ENCODE measurements at regions not wholly inside any gene's neighbourhood (a gene's known extent, or its start where the extent isn't known, plus 50 kb on each side); places are given as distances from the start of the nearest gene placed in this dataset.

DNA sequence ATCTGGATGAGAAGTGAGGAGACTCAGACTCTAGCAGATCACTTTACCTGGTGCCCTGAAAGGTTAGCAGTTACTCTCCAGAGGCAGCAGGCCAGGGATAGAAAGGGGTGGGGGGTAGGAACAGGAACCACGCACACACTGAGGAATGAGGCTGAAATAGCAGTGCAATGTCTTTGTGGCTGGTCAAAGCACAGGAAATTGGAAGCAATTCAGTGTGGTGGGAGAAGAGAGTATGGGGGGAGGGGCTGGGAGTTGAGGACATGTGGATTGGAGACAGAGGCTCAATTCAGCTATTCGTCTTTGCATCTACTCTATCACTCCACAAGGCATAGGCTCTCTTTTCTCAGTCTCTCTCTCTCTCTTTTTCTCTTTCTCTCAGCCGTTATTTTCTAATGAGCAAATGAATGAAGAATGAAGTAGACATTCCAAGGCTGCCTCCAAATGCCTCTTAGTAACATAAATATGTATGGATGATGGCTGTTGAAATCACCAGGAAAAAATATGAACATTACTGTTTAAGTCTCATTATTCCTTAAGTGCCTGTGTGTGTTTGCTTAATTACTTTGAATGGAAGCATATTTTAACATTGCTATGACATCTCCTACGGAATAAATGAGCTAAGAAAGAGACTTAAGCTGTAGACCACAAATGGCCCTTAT is 979.4 kb downstream of the TSN start:
- DNase-seq (ENCODE audit: low read depth in 1 of 2, low spot score in 1 of 2), result no peak
- in situ Hi-C loops (cut with HindIII; ENCODE audit: low pct_unique_long_range_greater_than_20kb, low sequenced_read_pairs), result no loop called here
- TF ChIP-seq JUND (IDR thresholded peaks at IDR 0.05; ENCODE audit: low read depth), result no peak

DNA sequence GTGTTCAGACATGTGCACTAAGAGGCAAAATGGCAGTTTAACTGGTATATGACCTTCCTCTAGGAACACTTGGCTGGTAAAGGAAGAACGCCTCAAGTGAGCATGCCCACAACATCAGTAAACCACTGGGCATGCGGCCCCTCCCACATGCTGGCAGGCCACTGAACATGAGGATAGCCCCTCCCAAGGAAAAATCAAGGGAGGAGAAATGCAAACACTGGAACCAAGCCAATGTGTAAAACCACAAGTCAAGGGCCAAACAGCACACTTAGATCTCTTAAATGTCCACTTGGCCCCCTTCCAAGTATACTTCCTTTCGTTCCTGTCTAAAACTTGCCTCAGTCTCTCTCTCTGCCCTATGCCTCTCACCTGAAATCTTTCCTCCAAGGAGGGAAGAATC is 980.8 kb downstream of the TSN start:
- TF ChIP-seq JUND (IDR thresholded peaks at IDR 0.05; ENCODE audit: low read depth), result no peak
- no peak for DNase-seq (ENCODE audit: low read depth in 1 of 2, low spot score in 1 of 2)
- in situ Hi-C loops (cut with HindIII; ENCODE audit: low pct_unique_long_range_greater_than_20kb, low sequenced_read_pairs), result no loop called here

DNA sequence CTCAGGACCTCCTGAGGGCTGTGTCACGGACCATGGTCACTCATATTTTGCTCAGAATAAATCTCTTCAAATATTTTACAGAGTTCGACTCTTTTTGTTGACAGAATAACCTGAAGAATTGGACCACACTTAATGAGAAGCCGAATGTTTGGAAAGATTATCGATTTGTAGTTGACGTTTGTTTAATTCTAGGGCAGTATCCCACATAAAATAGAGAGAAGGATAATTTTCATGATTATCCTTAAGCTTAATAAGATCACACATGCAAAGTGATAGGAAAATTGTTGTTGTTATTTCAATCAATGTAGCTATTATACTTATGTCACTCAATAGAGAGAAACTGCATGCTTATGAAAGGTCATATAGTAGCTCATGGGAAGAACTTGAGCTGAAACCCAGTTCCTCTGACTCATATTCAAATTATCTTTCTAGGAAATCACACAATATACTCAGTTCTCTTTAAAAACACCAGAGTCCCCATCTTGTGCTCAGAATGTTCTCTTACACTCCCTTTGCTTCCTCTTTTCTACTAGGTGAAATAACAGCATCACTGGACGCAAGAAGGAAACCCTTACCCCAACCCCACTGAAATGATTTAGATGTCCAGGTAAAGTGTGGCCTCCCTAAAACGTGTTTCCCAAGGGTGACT is 982.1 kb downstream of the TSN start:
- no peak for DNase-seq (ENCODE audit: low read depth in 1 of 2, low spot score in 1 of 2)

DNA sequence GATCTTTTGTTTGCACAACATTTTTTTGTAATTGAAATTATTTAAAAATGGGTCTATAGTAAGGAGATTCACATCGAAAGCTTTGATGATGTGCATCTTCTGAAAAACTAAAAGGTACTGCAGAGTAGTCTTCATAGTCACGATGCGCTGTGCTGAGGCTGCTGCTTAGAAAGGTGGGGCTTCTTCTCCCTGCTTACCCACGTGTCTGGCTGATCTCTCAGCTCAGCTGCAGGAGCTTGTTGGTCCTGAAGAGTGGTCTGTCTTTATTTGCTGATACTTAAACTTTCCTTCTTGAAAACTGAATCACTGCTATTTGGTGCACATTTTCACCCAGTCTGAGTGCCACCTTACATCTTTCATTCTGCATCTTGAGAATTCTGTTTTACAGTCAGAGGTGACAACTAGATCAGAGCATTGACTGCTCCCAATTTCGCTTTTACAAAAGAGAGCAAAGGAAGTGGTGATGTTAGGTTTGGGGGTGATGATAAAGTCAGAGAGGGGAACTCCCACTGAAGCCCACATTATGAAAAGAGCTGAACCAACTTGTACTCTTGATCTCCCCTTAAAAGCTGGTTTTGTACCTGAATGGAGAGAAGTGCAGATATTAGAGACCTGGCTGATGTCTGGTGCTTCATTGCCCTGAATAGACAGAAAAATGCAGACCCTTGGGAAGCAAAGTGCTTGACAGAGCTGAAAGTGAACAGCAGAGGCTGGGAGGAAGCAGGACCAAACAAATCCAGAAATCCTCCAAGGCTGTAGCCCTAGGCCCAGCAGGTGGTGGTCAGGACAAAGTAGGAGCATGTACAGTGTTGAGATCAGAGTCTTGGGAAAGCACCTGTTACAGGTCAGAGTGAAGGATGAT is 984.5 kb downstream of the TSN start:
- in situ Hi-C loops (cut with HindIII; ENCODE audit: low pct_unique_long_range_greater_than_20kb, low sequenced_read_pairs), result no loop called here
- DNase-seq (ENCODE audit: low read depth in 1 of 2, low spot score in 1 of 2), result no peak
- TF ChIP-seq JUND (IDR thresholded peaks at IDR 0.05; ENCODE audit: low read depth), result no peak

More for the DNA sequence above, 982.1 kb downstream of the TSN start:
- in situ Hi-C loops (cut with HindIII; ENCODE audit: low pct_unique_long_range_greater_than_20kb, low sequenced_read_pairs), result no loop called here
- TF ChIP-seq JUND (IDR thresholded peaks at IDR 0.05; ENCODE audit: low read depth), result no peak

DNA sequence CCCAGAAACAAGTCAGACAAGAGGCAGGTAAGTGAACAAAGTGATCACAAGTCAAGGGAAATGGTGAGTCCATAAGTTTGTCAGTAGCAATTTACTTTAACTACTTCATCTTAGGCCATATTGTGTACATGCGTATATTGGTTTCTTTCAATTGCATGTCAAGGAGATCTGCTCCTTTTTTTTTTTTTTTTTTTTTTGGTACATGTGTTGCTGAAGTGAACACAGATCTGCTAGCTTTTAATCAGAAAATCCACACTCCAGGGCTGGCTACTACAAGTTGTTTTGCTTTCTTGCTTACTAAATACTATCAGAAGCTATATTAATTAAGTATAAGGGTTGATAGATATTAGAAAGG is 985.1 kb downstream of the TSN start:
- no peak for DNase-seq (ENCODE audit: low read depth in 1 of 2, low spot score in 1 of 2)
- no peak for TF ChIP-seq JUND (IDR thresholded peaks at IDR 0.05; ENCODE audit: low read depth)
- in situ Hi-C loops (cut with HindIII; ENCODE audit: low pct_unique_long_range_greater_than_20kb, low sequenced_read_pairs), result no loop called here

DNA sequence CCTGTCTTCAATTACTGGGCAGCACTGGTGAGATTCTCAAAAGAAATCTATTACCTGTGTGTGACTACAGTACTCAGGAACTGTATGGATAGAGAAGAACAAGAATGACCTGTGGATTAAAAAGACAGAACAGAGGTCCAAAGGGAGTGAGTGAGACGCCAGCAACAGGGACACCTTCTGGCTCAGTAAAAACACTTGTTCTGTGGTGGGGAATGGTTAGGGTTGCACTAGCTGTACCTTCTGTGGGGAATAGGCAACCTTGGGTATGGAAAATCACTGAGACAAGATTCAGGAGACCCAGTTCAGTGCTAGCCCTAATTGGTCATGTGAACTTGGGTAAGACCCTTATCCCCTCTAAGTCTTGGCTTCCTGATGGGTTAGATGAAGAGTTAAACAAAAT is 986.0 kb downstream of the TSN start:
- no peak for TF ChIP-seq JUND (IDR thresholded peaks at IDR 0.05; ENCODE audit: low read depth)
- in situ Hi-C loops (cut with HindIII; ENCODE audit: low pct_unique_long_range_greater_than_20kb, low sequenced_read_pairs), result no loop called here
- no peak for DNase-seq (ENCODE audit: low read depth in 1 of 2, low spot score in 1 of 2)

DNA sequence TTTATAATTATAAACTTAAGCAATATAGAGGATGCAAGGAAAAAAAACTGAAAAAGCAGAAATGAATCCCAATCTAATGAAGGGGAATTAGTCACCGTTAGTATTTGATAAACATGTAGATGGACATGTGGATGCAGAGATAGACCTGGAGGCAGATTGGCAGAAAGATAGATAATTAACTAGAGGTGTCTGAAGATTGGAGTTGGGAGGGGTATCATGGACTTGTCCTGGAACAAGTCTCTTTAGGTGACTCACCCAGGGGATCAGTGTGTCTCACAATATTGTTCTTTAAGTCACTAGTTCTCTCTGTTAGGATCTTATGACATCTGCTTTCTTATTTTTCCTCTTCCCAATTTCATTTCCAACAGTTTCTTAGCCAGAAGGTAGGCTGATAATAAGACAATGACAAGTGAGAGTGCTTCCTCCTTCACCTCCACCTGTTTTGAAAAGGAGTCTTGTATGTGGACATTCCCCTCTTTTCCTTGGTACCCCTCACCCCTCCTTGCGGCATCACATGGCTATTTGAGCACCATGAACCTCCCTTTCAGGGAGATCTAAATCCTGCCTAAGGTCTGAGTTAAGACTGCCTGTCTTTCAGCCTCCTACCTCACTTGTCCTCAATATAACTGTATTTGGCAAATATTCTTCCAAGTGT is 987.7 kb downstream of the TSN start:
- TF ChIP-seq JUND (IDR thresholded peaks at IDR 0.05; ENCODE audit: low read depth), result no peak
- in situ Hi-C loops (cut with HindIII; ENCODE audit: low pct_unique_long_range_greater_than_20kb, low sequenced_read_pairs), result no loop called here
- no peak for DNase-seq (ENCODE audit: low read depth in 1 of 2, low spot score in 1 of 2)

DNA sequence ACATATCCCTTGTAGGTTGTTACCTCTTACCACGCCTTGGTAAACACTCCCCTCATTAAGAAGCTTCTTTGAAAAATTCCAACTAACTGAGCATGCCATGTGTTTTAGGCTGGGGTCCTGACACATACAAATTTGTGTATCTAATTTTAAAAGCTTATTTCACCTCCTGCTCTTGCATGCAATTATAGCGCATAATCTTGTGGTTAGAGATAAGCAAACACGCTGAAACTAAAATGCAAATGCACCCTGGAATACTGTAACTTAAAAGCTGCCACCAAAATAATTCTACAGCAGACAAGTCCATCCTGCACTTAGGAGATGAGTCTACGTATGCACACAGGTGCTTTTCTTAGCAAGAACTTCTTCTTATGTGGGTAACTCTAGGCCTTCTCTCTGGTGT is 990.2 kb downstream of the TSN start:
- in situ Hi-C loops (cut with HindIII; ENCODE audit: low pct_unique_long_range_greater_than_20kb, low sequenced_read_pairs), result no loop called here

DNA sequence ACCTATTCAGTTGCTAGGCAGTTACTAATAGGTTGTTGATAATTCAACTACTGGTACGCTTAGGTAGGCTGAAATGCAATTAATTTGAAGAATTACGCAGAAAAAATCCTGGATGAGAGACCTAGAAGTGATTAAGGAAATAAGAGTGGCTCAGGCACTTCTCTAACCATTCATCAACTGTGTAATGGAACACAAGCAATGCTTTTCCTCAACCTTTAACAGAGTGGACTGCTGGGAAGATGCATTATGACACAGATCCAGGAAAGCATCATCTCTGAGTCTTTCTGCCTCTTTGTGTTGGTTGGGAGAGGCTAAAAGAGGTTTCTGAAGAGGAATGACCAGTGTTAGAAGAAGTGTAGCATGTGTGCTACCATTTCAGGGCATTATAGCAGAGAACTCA is 992.2 kb downstream of the TSN start:
- no peak for TF ChIP-seq JUND (IDR thresholded peaks at IDR 0.05; ENCODE audit: low read depth)
- in situ Hi-C loops (cut with HindIII; ENCODE audit: low pct_unique_long_range_greater_than_20kb, low sequenced_read_pairs), result no loop called here
- no peak for DNase-seq (ENCODE audit: low read depth in 1 of 2, low spot score in 1 of 2)

More for the DNA sequence above, 990.2 kb downstream of the TSN start:
- no peak for TF ChIP-seq JUND (IDR thresholded peaks at IDR 0.05; ENCODE audit: low read depth)
- DNase-seq (ENCODE audit: low read depth in 1 of 2, low spot score in 1 of 2), result no peak

DNA sequence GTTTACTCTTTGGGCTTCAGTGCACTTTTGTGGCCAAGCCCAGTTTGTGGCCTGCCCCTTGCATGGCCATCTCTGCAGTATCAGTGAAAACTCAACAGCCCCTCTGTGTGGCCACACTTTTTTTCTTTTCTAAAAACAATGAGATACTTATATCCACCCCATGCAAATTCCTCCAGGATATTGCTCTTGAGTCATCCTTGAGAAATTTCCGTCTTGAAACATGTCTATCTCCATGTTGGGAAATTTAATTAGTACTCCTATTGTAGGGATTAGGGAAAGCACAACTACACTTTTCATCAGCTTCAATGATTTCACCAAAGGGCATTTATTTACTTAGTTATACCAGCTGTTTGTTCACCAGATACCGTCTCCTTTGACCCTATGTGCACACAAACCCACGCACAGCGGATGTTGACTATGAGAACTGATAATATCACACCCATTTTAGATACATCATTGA is 993.1 kb downstream of the TSN start:
- peak in 1 of 2 experiments; percentile 32 for DNase-seq (ENCODE audit: low read depth in 1 of 2, low spot score in 1 of 2)
- no peak; the same call in 1 of the 2 replicates for TF ChIP-seq JUND (IDR thresholded peaks at IDR 0.05; ENCODE audit: low read depth)
- in situ Hi-C loops (cut with HindIII; ENCODE audit: low pct_unique_long_range_greater_than_20kb, low sequenced_read_pairs), result no loop called here

DNA sequence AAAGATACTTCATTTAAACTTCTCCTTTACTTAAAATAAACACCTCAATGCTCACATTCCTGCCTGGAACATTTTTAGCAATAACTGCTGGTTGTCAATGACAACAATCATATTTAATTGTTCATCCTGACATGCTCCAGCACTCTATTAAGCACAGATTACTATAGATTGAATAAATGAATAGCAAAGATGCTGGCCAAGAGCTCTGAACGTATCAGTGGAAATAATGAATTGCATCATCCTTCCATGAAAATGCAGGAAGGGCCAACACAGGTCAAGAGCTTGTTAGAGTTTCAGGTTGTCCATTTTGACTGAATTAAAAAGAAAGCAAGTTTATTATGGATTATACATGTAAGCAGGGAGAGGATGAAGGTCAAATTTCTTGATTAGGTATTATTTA is 994.0 kb downstream of the TSN start:
- no peak for TF ChIP-seq JUND (IDR thresholded peaks at IDR 0.05; ENCODE audit: low read depth)
- in situ Hi-C loops (cut with HindIII; ENCODE audit: low pct_unique_long_range_greater_than_20kb, low sequenced_read_pairs), result no loop called here
- DNase-seq (ENCODE audit: low read depth in 1 of 2, low spot score in 1 of 2), result no peak

DNA sequence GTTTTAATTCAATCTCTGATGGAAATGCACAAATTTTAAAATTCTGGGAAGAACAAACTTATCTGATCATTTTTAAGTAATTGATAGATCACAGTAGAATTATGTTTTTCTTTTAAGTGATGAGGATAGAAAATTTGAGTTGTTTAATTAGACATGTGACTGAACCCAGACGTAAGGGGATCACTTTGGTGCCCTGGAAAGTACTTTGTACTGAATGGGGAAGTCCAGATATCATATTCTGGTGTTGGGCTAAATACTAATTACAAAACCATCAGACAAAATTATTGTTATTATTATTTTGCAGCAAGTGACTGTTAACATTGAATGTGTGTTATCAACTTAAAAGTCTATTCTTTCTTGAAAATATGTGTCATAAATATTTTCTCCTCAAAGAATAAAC is 994.6 kb downstream of the TSN start:
- in situ Hi-C loops (cut with HindIII; ENCODE audit: low pct_unique_long_range_greater_than_20kb, low sequenced_read_pairs), result no loop called here
- TF ChIP-seq JUND (IDR thresholded peaks at IDR 0.05; ENCODE audit: low read depth), result no peak
- no peak for DNase-seq (ENCODE audit: low read depth in 1 of 2, low spot score in 1 of 2)

Measured in T47D (cell line).